ENCODE measurements at regions not wholly inside any gene's neighbourhood (a gene's known extent, or its start where the extent isn't known, plus 50 kb on each side); places are given as distances from the start of the nearest gene placed in this dataset.

GRCh38 chr6:48990739-48991138, 472.3 kb downstream of the MMUT start:
- TF ChIP-seq STAT3 (IDR thresholded peaks at IDR 0.05; ENCODE audit: low read depth, low read length) (no peak), CEBPB (IDR thresholded peaks at IDR 0.05; ENCODE audit: borderline replicate concordance in 1 of 2, low read depth in 2 of 2, low read length in 2 of 2) (no peak), REST (IDR thresholded peaks at IDR 0.05; ENCODE audit: low read depth, low read length) (no peak), SMC3 (IDR thresholded peaks at IDR 0.05; ENCODE audit: borderline replicate concordance, low read length) (no peak), POLR2A (IDR thresholded peaks at IDR 0.05; ENCODE audit: low read depth, low read length) (no peak), FOXM1 (IDR thresholded peaks at IDR 0.05; ENCODE audit: low read depth, low read length) (no peak), EP300 (IDR thresholded peaks at IDR 0.05; ENCODE audit: borderline replicate concordance in 1 of 2, control insufficient read depth in 1 of 2, low read depth in 2 of 2, low read length in 2 of 2) (no peak)
- TF ChIP-seq, protein P1, sequence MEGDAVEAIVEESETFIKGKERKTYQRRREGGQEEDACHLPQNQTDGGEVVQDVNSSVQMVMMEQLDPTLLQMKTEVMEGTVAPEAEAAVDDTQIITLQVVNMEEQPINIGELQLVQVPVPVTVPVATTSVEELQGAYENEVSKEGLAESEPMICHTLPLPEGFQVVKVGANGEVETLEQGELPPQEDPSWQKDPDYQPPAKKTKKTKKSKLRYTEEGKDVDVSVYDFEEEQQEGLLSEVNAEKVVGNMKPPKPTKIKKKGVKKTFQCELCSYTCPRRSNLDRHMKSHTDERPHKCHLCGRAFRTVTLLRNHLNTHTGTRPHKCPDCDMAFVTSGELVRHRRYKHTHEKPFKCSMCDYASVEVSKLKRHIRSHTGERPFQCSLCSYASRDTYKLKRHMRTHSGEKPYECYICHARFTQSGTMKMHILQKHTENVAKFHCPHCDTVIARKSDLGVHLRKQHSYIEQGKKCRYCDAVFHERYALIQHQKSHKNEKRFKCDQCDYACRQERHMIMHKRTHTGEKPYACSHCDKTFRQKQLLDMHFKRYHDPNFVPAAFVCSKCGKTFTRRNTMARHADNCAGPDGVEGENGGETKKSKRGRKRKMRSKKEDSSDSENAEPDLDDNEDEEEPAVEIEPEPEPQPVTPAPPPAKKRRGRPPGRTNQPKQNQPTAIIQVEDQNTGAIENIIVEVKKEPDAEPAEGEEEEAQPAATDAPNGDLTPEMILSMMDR (IDR thresholded peaks at IDR 0.05 in 2 of 3, conservative IDR thresholded peaks at IDR 0.05 in 1 of 3; ENCODE audit: control insufficient read depth in 2 of 3, extremely low read depth in 1 of 3, insufficient read depth in 1 of 3, low read depth in 3 of 3, low read length in 3 of 3) = no peak

All from GM12878 (cell line).